GM21360 (cell line): ENCODE measurements at regions not wholly inside any gene's neighbourhood (a gene's known extent, or its start where the extent isn't known, plus 50 kb on each side); places are given as distances from the start of the nearest gene placed in this dataset.
"Not testable (repeated sequence)": the region's sequence is repeated elsewhere in the genome, so short reads cannot be mapped to it uniquely, and the experiment has no call there.

ENCODE experiments used
- ATAC-seq: cut with Tn5 transposase; IDR thresholded peaks from one replicate; pipeline ENCODE4 v1.9.1; 2021; ENCODE audit warnings: mild to moderate bottlenecking, moderate library complexity; ENCODE audit not compliant: unreplicated experiment

GRCh38 chr3:16070707-16071106 lies 103.8 kb upstream of the GALNT15 start:
- no peak for ATAC-seq

GRCh38 chr3:16071206-16071605 lies 103.3 kb upstream of the GALNT15 start:
- no peak for ATAC-seq

DNA sequence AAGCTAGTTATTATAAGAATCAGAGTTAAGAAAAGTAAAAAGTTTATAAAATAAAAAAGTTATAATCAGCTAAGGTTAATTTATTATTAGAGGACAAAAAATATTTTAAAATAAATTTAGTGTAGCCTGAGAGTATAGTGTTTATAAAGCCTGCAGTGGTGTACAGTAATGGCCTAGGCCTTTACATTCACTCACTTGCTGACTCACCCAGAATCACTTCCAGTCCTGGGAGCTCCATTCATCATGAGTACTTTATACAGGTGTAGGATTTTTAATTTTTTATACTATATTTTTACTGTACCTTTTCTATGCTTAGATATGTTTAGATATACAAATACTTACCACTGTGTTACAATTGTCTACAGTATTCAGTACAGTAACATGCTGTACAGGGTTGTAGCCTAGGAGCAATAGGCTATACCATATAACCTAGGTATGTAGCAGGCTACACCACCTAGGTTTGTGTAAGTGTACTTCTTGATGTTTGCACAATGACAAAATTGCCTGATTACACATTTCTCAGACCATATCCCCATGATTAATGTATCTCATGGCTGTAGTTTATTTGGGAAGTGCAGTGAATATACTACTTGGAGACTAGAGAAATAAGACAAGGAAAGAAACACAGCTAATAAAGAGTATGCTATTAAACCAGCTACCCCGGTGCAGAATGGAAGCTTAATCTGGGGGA lies 101.9 kb upstream of the GALNT15 start:
- no peak for ATAC-seq

DNA sequence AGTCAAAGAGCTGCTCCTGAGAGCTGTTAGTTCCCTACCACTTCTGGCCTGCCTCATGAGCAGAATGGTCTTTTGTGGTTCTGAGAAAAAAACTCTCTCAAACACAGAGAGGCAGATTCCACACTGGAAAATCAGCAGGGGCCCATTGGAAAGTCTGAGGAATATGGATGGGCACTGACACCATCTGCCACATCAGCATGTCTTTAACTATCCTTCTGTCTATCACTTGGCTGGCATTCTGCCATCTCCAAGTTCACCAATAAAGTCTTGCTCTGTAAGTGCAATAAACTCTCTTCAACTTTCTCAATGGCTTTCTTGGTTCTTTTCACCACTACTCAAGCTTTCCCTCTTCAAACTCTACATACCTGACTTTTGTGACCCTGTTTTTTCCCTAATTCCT lies 101.3 kb upstream of the GALNT15 start:
- no peak for ATAC-seq

DNA sequence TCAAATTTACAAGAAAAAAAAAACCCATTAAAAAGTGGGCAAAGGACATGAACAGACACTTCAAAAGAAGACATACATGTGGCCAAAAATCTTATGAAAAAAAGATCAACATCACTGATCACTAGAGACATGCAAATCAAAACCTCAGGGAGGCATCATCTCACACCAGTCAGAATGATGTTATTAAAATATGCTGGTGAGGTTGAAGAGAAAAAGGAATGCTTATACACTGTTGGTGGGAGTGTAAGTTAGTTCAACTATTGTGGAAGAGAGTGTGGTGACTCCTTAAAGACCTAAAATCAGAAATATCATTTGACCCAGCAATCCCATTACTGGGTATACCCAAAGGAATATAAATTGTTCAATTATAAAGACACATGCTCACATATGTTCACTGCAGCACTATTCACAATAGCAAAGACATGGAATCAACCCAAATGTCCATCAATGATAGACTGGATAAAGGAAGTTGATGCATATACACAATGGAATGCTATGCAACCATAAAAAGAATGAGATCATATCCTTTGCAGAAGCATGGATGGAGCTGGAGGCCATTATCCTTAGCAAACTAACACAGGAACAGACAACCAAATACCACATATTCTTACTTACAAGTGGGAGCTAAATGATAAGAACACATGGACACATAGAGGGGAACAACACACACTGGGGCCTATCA lies 100.3 kb upstream of the GALNT15 start:
- ATAC-seq = not testable (repeated sequence)

GRCh38 chr3:16075647-16076046 lies 98.8 kb upstream of the GALNT15 start:
- ATAC-seq = no peak

GRCh38 chr3:16076564-16076963 lies 97.9 kb upstream of the GALNT15 start:
- ATAC-seq = no peak

DNA sequence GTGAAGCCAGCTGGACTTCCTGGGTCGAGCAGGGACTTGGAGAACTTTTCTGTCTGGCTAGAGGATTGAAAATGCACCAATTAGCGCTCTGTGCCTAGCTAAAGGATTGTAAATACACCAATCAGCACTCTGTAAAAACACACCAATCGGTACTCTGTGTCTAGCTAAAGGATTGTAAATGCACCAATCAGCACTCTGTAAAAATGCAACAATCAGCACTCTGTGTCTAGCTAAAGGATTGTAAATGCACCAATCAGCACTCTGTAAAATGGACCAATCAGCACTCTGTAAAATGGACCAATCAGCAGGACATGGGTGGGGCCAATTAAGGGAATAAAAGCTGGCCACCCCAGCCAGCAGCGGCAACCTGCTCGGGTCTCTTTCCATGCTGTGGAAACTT lies 97.3 kb upstream of the GALNT15 start:
- ATAC-seq = not testable (repeated sequence)

DNA sequence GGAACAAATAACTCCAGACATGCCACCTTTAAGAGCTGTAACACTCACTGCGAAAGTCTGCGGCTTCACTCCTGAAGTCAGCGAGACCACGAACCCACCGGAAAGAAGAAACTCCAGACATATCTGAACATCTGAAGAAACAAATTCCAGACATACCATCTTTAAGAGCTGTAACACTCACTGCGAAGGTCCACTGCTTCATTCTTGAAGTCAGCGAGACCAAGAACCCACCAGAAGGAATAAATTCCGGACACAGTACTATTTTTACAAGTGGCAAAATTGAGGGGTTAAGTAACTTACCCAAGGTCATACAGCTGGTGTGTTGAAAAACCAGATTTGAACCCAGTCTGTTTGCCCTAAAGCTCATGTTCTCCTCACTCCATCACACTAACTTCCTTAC lies 96.8 kb upstream of the GALNT15 start:
- not testable (repeated sequence) for ATAC-seq

GRCh38 chr3:16079519-16079918 lies 95.0 kb upstream of the GALNT15 start:
- ATAC-seq = no peak

- no peak for ATAC-seq
Measured at GRCh38 chr3:16081661-16082060, 92.8 kb upstream of the GALNT15 start.

DNA sequence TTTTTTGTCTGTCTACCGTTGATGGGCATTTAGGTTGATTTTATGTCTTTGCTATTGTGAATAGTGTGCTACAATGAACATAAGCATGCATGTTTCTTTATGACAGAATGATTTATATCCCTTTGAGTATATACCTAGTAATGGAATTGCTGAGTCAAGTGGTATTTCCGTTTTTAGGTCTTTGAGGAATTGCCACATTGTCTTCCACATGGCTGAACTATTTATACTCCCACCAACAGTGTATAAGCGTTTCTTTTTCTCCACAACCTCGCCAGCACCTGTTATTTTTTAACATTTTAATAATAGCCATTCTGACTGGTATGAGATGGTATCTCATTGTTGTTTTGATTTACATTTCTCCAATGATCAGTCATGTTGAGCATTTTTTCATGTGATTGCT lies 89.6 kb upstream of the GALNT15 start:
- no peak for ATAC-seq

GRCh38 chr3:16085410-16085809 lies 89.1 kb upstream of the GALNT15 start:
- ATAC-seq = no peak

DNA sequence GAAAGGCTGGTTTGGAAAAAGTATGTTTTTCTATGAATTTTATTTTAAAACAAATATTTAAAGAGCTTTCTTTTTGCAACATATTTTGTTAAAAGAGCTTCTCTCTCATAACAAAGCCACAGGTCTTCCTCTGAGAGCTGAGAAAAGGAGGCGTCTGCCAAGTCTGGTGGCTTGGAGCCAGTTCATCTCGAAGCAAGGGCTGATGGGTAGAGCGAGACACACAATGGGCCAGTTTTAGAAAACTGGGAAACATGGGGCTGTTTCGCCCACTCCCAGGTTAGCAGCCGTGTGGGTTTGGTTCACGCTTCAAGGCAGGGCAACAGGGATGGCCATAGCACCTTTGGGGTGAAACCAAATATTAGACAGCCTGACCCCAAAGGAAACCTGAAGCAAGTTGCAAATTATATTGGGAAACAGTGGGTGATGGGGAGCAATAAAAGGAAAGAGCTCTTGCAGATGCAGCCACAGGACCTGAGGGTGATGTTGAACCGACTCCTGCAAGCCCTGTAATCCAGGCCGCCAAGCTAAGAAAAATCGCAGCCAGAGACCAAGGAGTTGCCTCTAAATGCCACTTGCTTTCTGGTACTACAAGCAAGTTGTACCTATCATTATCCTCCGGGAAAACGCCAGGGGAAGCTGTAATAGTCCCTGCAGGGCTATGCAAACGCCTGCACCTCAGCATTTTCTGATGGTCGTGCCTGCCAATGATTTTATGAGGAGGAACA lies 88.4 kb upstream of the GALNT15 start:
- no peak for ATAC-seq

GRCh38 chr3:16086690-16087089 lies 87.8 kb upstream of the GALNT15 start:
- no peak for ATAC-seq

DNA sequence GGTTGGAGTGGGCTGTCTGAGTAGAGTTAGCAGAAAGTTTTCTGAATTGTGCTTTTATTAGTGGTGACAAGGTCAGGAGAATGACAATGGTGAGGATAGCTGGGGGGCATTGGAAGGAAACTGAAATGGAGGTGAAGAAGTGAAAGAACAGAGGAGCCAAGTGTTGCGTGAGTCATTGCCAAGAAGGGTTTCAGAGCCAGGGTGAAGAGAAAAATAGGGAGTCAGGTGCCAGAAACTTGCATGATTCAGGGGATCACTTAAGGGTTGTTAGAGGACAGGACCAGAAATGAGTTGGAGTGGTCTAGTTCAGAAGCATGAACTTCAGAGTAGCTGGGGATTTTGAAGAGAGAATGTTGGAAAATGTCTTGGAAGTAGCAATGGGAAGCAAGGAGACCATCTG lies 86.0 kb upstream of the GALNT15 start:
- no peak for ATAC-seq

- no peak for ATAC-seq
Measured at GRCh38 chr3:16089521-16089920, 85.0 kb upstream of the GALNT15 start.

- ATAC-seq = no peak
Measured at GRCh38 chr3:16090024-16090423, 84.5 kb upstream of the GALNT15 start.

- no peak for ATAC-seq
Measured at GRCh38 chr3:16090706-16091105, 83.8 kb upstream of the GALNT15 start.

DNA sequence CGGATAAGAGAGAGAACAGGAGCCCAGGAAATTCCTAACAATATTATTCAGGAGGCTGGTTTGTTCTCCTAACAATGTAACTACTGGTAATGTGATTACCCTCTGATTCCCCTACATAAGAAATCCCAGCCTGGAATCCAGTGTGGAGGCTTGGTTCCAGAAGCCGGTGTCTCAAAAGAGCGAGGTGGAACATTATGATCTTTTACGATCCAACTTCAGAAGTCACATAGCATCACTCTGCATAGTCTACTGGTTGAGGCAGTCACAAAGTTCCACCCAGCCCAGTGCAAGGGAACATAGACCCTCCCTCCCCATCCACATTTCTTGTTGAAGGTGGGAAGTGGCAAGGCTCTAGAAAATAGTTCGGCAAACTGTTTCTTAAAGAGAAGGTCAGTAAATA lies 81.6 kb upstream of the GALNT15 start:
- ATAC-seq = no peak

DNA sequence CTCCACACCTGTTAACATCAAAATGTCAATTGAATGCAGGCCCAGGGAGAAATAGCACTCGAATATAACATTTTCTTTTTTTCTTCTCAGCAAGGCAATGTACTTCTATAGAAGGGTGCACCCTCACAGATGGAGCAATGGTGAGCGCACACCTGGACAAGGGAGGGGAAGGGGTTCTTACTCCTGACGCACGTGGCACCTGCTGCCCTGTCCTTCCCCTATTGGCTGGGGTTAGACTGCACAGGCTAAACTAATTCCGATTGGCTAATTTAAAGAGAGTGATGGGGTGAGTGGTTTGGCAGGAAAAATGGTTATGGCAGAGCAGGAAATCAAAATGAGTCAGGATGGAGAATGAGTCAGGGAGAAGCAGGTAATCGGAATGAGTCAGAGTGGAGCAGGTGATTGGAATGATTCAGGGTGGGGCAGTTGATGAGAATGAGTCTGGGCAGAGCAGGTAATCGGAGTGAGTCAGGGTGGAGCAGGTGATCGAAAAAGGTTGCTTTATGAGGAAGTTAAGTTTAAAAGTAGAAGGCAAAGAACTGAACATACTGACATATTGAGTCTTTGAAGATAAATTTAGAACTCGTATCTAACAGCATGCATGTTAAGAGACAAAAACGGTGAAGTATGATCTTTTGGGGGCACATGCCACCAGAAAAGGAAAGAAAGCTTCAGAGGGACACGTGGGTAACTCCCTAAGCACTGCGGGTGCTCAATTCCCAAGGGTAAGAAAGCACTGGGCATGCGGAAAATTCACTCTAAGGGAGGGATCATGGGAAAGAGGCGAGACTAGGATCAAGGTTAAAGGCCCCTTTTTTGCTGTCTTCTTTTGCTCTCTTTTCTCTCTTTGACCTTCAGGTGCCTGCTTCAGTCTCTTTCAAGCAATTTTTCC lies 72.9 kb upstream of the GALNT15 start:
- ATAC-seq = no peak
